ENCODE measurements at regions not wholly inside any gene's neighbourhood (a gene's known extent, or its start where the extent isn't known, plus 50 kb on each side); places are given as distances from the start of the nearest gene placed in this dataset.

GRCh38 chr15:55017635-55018034 lies 179.1 kb downstream of the RSL24D1 start:
- no peaks in the 10 kb centered on the region for H3K9me3 ChIP-seq
- intact Hi-C loops (cut with DNase I; ENCODE audit: low total_unique reads), result no loop called here
- TF ChIP-seq CTCF (IDR thresholded peaks at IDR 0.05) (no peak), POLR2A (IDR thresholded peaks at IDR 0.05) (no peak)
- no peak overlapping the region for H3K4me3 ChIP-seq
- H3K27ac ChIP-seq, result no peak overlapping the region
- no peaks in the 10 kb centered on the region for H3K4me1 ChIP-seq
- H3K36me3 ChIP-seq (ENCODE audit: low read depth, missing control alignments), result no peaks in the 10 kb centered on the region
- no peaks in the 10 kb centered on the region for H3K27me3 ChIP-seq
- DNase-seq, result no peak

- intact Hi-C loops (cut with DNase I; ENCODE audit: low total_unique reads), result no loop called here
- H3K4me3 ChIP-seq, result no peak overlapping the region
- H3K9me3 ChIP-seq, result no peaks in the 10 kb centered on the region
- 24 to 35% methylated on average over 7 of the region's 7 CpGs for WGBS, 2 donors
- DNase-seq, result no peak
- no peak overlapping the region for H3K27ac ChIP-seq
- TF ChIP-seq CTCF (IDR thresholded peaks at IDR 0.05) (no peak), POLR2A (IDR thresholded peaks at IDR 0.05) (no peak)
- H3K4me1 ChIP-seq, result no peaks in the 10 kb centered on the region
- no peaks in the 10 kb centered on the region for H3K36me3 ChIP-seq (ENCODE audit: low read depth, missing control alignments)
- H3K27me3 ChIP-seq, result no peaks in the 10 kb centered on the region
Measured at GRCh38 chr15:55016225-55016624, 180.5 kb downstream of the RSL24D1 start.

GRCh38 chr15:55015093-55015445 lies 181.7 kb downstream of the RSL24D1 start:
- intact Hi-C loops (cut with DNase I; ENCODE audit: low total_unique reads), result no loop called here
- Histone ChIP-seq H3K27me3 (no peaks in the 10 kb centered on the region), H3K4me3 (no peak overlapping the region), H3K36me3 (ENCODE audit: low read depth, missing control alignments) (no peaks in the 10 kb centered on the region), H3K27ac (no peak overlapping the region), H3K9me3 (no peaks in the 10 kb centered on the region), H3K4me1 (no peaks in the 10 kb centered on the region)
- 65 to 83% methylated on average over 3 of the region's 3 CpGs for WGBS, 2 donors
- no peak for TF ChIP-seq CTCF (IDR thresholded peaks at IDR 0.05)
- TF ChIP-seq POLR2A (IDR thresholded peaks at IDR 0.05), result no peak
- no peak for DNase-seq

GRCh38 chr15:55014391-55015092 lies 182.2 kb downstream of the RSL24D1 start:
- WGBS, 2 donors, result 87 to 95% methylated on average over 1 of the region's 1 CpG
- Histone ChIP-seq H3K4me3 (no peak overlapping the region), H3K4me1 (no peaks in the 10 kb centered on the region), H3K27ac (no peak overlapping the region), H3K36me3 (ENCODE audit: low read depth, missing control alignments) (no peaks in the 10 kb centered on the region), H3K27me3 (no peaks in the 10 kb centered on the region), H3K9me3 (no peaks in the 10 kb centered on the region)
- TF ChIP-seq POLR2A (IDR thresholded peaks at IDR 0.05) (no peak), CTCF (IDR thresholded peaks at IDR 0.05) (no peak)
- intact Hi-C loops (cut with DNase I; ENCODE audit: low total_unique reads), result no loop called here
- DNase-seq, result no peak

GRCh38 chr15:55008421-55008820 lies 188.3 kb downstream of the RSL24D1 start:
- 40 to 46% methylated on average over 4 of the region's 4 CpGs for WGBS, 2 donors
- TF ChIP-seq POLR2A (IDR thresholded peaks at IDR 0.05), result no peak
- no peak for TF ChIP-seq CTCF (IDR thresholded peaks at IDR 0.05)
- DNase-seq, result no peak
- H3K36me3 ChIP-seq (ENCODE audit: low read depth, missing control alignments), result no peaks in the 10 kb centered on the region
- H3K4me3 ChIP-seq, result no peak overlapping the region
- peaks cover 4% of the 10 kb centered on the region for H3K4me1 ChIP-seq
- no peak overlapping the region for H3K27ac ChIP-seq
- H3K27me3 ChIP-seq, result no peaks in the 10 kb centered on the region
- H3K9me3 ChIP-seq, result no peaks in the 10 kb centered on the region
- intact Hi-C loops (cut with DNase I; ENCODE audit: low total_unique reads), result no loop called here

Data from testis (tissue), 2 donors.